AG10803 (cell line): ENCODE measurements at regions not wholly inside any gene's neighbourhood (a gene's known extent, or its start where the extent isn't known, plus 50 kb on each side); places are given as distances from the start of the nearest gene placed in this dataset.

ENCODE experiments used
- DNase-seq: peaks from one replicate; pipeline ENCODE4 v3.0.0; 2010; ENCODE audit warnings: low read depth
- H3K4me3 ChIP-seq: 2 replicates; pipeline ENCODE4 v1.5.1; 2011; ENCODE audit warnings: mild to moderate bottlenecking, low read length, control low read depth
- TF ChIP-seq, protein P1 (sequence below): conservative IDR thresholded peaks from 2 replicates; pipeline ENCODE4 v1.5.1; 2011; ENCODE audit warnings: mild to moderate bottlenecking, low read length, control low read depth, inconsistent platforms

DNA sequence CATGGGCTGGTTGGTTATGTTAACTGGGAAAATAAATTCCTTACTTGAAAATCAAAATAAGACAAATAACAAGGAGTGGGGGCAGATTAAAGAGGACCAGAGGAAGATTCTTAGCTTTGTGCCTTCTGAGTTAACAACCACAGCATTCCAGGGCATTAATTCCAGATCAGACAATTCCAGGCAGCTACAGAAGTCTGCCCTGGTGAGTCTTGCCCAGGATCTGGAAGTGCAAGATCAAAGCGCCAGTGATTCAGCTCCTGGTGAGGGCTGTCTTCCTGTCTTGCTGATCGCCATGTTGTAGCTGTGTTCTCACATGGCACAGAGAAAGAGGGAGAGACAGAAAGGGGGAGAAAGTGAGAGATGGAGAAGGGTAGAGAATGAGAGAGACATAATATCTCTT lies 65.6 kb downstream of the ANXA2R start:
- DNase-seq, result peak; percentile 72
- TF ChIP-seq, protein P1, sequence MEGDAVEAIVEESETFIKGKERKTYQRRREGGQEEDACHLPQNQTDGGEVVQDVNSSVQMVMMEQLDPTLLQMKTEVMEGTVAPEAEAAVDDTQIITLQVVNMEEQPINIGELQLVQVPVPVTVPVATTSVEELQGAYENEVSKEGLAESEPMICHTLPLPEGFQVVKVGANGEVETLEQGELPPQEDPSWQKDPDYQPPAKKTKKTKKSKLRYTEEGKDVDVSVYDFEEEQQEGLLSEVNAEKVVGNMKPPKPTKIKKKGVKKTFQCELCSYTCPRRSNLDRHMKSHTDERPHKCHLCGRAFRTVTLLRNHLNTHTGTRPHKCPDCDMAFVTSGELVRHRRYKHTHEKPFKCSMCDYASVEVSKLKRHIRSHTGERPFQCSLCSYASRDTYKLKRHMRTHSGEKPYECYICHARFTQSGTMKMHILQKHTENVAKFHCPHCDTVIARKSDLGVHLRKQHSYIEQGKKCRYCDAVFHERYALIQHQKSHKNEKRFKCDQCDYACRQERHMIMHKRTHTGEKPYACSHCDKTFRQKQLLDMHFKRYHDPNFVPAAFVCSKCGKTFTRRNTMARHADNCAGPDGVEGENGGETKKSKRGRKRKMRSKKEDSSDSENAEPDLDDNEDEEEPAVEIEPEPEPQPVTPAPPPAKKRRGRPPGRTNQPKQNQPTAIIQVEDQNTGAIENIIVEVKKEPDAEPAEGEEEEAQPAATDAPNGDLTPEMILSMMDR, result no peak
- H3K4me3 ChIP-seq, result no peak overlapping the region

DNA sequence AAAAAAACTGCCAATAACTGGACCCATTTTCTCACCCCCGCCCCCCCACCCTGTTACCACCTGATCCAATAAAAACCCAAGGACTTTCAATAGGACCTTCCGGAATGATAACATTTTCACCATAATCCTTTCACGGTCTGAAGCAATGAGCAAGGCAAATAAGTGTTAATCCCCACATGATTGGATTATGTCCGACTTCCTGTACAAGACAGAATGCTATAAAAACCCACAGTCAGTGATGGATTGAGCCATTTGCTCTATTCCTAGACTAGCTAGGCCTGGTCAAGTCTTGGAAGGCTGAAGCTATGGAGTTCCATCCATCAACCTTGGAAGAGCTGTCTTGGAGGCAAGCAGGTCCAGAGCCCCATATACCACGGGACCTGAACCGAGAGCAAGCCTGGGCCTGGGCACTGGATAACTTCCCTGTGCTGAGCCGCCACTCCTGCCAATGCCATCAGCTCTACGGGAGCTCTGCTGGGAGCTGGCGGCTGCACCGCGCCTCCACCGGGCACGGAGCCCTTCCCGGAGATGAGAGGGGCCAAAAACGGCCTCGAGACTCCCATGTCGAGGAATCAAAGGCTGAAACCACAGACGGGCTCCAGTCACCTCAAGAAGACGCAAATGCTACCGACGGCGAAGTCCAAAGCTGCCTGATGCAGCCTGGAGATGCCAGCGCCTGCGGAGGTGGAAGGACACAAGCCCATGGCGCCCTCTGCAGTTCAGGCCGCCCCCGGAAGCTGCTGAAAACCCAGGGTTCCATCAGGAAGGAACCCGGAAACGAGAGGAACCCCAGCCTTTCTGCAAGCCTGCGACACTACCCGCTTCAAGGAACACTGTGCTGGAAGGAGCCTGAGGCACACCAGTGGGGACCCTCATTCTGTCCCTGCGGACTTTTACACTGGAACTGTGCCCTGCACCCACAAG lies 69.2 kb downstream of the ANXA2R start:
- DNase-seq, result no peak
- no peak overlapping the region for H3K4me3 ChIP-seq
- TF ChIP-seq, protein P1, result no peak; the same call in 1 of the 2 replicates

DNA sequence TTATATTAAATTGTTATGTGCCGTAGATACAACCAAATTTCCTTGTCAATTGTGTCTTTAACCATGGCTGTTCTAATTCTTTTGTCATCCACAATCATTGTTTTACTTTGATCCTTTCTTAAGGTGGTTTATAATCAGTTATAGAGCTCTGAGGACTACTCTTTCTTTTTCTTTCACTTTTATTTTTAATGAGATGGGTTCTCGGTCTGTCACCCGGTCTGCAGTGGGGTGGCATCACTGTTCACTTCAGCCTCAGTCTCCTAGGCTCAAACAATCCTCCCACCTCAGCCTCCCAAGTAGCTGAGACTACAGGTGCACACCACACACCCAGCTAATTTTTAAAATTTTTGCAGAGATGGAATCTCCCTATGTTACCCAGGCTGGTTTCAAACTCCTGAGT lies 74.2 kb downstream of the ANXA2R start:
- DNase-seq, result no peak
- TF ChIP-seq, protein P1, result no peak
- no peak overlapping the region for H3K4me3 ChIP-seq

DNA sequence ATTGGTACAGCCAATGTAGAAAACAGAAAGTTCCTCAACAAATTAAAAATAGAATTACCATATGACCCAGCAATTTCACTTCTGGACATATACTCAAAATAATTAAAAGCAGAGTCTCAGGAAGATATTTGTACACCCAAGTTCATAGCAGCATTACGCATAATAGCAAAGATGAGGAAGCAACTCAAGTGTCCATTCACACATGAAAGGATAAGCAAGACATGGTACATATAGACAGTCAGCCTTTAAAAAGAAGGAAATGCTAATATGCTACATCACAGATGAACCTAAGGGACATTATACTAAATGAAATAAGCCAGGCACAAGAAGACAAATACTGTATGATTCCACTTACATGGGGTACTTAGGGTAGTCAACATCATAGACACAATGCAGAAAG lies 76.7 kb downstream of the ANXA2R start:
- TF ChIP-seq, protein P1, result no peak
- H3K4me3 ChIP-seq, result no peak overlapping the region
- DNase-seq, result no peak

DNA sequence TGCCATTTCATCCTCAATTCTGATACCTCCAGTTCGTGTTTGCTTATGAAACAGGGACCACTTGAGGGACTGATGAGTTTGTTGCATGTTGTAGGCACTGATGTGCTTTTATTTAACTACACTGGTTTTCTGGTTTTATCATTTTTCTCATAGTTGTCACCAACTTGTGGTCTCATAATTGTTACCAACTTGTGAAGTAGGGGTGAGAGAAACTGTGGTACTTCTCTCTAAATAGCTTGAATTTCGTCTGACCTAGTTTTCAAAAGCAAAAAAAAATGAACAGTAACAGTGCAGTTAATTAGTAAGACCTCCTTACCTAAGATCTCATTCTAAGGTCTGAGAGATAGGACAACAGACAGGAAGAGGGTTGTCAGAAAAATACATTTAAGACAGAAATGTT lies 78.0 kb downstream of the ANXA2R start:
- no peak for DNase-seq
- TF ChIP-seq, protein P1, result no peak
- H3K4me3 ChIP-seq, result no peak overlapping the region

DNA sequence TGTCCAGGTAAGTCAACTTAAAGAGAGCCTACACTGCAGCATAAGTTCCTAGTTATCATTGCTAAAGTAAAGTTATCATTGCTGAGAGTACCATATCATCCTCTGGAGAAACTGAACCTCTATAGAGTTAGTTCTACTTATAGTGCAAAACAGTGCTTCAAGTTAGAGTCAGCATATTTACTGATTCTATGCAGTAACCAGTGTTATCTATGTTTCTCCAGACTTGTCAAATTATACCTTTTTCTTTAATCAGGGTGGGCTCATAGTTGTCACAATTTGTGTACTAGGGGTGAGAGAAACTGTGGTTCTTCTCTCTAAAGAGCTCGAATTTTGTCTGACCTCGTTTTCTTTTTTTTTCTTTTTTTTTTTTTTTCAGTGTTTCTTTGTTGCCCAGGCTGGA lies 79.6 kb downstream of the ANXA2R start:
- DNase-seq, result no peak

More for the DNA sequence above, 79.6 kb downstream of the ANXA2R start:
- TF ChIP-seq, protein P1, result no peak
- no peak overlapping the region for H3K4me3 ChIP-seq
